ENCODE measurements at regions not wholly inside any gene's neighbourhood (a gene's known extent, or its start where the extent isn't known, plus 50 kb on each side); places are given as distances from the start of the nearest gene placed in this dataset.

DNA sequence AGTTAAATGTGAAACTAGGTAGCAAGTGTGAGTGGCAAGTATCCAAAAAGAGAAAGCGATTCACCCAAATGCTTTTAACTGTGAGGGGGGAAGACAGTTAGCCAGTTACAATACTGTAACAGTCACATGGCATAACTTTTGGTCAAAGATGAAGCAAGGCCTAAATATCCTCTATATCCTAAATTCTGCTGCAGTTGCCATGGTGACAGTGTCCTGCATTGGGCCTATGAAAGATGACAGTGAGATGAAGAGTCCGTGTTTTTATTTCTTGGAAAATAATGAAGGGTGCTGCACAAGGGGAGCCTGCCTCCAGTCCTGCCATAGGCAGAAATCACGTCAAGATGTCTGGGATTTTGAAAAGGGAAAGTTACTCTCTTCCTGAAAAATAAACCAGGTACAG lies 534.6 kb downstream of the NTRK2 start:
- intact Hi-C loops (cut with DNase I; ENCODE audit: low total_unique reads), result no loop called here
- Histone ChIP-seq H3K36me3 (no peaks in the 10 kb centered on the region), H3K27me3 (no peaks in the 10 kb centered on the region), H3K27ac (no peak overlapping the region), H3K4me1 (no peaks in the 10 kb centered on the region), H3K4me3 (no peak overlapping the region), H3K9me3 (no peaks in the 10 kb centered on the region)
- no peak for DNase-seq (ENCODE audit: low spot score in 2 of 2)
- TF ChIP-seq POLR2A (IDR thresholded peaks at IDR 0.05), result no peak

DNA sequence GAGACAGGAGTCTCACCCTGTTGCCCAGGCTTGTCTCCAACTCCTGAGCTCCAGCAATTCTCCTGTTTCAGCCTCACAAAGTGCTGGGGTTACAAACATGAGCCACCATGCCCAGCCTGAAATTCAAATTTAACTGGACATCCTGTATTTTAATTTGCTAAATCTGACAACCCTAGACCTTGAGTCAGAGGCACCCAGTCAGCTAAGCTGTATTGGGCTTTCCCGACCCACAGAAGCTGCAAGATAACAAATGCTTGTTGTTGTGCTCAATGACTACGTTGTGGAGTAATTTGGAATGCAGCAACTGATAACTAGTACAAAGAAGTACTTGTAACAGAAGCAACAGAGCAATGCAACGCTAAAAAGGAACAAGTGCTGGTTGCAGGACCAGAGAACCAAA lies 533.1 kb downstream of the NTRK2 start:
- H3K36me3 ChIP-seq, result no peaks in the 10 kb centered on the region
- H3K27ac ChIP-seq, result no peak overlapping the region
- intact Hi-C loops (cut with DNase I; ENCODE audit: low total_unique reads), result no loop called here
- H3K27me3 ChIP-seq, result no peaks in the 10 kb centered on the region
- H3K4me1 ChIP-seq, result no peaks in the 10 kb centered on the region
- H3K9me3 ChIP-seq, result no peaks in the 10 kb centered on the region
- TF ChIP-seq POLR2AphosphoS5 (IDR thresholded peaks at IDR 0.05) (no peak), POLR2A (IDR thresholded peaks at IDR 0.05) (no peak)
- TF ChIP-seq, protein P1, sequence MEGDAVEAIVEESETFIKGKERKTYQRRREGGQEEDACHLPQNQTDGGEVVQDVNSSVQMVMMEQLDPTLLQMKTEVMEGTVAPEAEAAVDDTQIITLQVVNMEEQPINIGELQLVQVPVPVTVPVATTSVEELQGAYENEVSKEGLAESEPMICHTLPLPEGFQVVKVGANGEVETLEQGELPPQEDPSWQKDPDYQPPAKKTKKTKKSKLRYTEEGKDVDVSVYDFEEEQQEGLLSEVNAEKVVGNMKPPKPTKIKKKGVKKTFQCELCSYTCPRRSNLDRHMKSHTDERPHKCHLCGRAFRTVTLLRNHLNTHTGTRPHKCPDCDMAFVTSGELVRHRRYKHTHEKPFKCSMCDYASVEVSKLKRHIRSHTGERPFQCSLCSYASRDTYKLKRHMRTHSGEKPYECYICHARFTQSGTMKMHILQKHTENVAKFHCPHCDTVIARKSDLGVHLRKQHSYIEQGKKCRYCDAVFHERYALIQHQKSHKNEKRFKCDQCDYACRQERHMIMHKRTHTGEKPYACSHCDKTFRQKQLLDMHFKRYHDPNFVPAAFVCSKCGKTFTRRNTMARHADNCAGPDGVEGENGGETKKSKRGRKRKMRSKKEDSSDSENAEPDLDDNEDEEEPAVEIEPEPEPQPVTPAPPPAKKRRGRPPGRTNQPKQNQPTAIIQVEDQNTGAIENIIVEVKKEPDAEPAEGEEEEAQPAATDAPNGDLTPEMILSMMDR (IDR thresholded peaks at IDR 0.05), result no peak
- no peak for DNase-seq (ENCODE audit: low spot score in 2 of 2)
- no peak overlapping the region for H3K4me3 ChIP-seq

DNA sequence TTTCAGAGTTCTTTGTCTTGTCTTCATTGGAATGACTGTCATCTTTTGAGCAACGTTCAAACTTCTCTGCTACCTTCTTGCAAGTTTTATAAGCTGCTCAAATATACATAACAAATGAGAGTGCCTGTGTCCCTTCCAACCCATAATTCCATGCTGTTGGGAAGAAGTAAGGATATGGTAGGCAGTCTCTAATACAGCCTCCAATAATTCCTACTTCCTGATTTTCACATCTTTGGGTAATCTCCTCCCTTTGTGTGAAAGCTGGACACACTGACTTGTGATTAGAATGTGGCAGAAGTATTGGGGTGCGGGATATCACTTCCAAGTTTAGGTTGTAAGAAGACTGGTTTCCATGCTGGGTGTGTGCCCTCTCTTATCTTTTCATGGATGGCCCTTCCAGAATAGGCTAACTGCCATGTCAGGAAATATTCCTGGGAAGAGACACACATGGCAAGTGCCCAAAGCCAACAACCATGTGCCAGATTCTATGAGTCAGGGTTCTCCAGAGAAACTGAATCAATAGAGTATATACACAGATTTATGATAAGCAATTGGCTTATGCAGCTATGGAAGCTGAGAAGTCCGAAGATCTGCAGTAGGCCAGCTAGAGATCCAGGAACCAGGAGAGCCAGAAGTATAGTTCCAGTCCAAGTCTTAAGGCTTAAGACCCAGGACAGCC lies 531.3 kb downstream of the NTRK2 start:
- peak; percentile 20 to 57 for DNase-seq (ENCODE audit: low spot score in 2 of 2)
- no peaks in the 10 kb centered on the region for H3K36me3 ChIP-seq
- no peaks in the 10 kb centered on the region for H3K4me1 ChIP-seq
- TF ChIP-seq POLR2AphosphoS5 (IDR thresholded peaks at IDR 0.05) (no peak), POLR2A (IDR thresholded peaks at IDR 0.05) (no peak)
- TF ChIP-seq, protein P1 (IDR thresholded peaks at IDR 0.05), result no peak
- H3K27ac ChIP-seq, result no peak overlapping the region
- intact Hi-C loops (cut with DNase I; ENCODE audit: low total_unique reads), result no loop called here
- H3K9me3 ChIP-seq, result no peaks in the 10 kb centered on the region
- H3K27me3 ChIP-seq, result no peaks in the 10 kb centered on the region
- no peak overlapping the region for H3K4me3 ChIP-seq

DNA sequence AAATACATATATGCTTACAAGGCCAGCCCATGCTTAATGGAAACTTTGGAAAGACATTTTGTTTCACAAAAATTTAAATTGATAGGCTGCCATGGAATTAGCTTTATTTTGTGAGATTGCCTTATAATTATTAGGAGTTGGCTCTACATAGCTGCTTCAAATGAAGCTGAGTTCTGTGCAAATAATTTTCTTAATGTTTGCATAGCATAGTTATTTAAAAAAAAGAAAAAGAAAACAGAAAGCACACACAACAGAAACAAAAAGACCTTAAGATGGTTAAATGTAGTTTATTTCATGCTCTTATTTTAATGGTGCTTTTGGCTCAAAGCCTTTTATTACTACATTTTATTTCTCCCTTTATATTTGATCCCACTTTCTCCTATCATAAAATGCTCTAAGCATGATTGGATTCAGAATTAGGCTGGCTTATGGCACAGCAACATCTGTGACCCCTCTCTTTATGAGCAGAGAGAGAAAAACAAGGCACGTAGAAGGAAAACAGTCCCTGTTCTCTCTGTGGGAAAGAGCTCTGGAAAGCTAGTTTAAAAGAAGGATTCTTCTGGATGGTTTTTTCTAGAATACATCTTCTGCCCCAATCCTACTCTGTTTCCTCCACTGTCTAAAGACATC lies 530.5 kb downstream of the NTRK2 start:
- no peaks in the 10 kb centered on the region for H3K4me1 ChIP-seq
- no peaks in the 10 kb centered on the region for H3K27me3 ChIP-seq
- H3K36me3 ChIP-seq, result no peaks in the 10 kb centered on the region
- H3K4me3 ChIP-seq, result no peak overlapping the region
- no peaks in the 10 kb centered on the region for H3K9me3 ChIP-seq
- no peak for DNase-seq (ENCODE audit: low spot score in 2 of 2)
- intact Hi-C loops (cut with DNase I; ENCODE audit: low total_unique reads), result no loop called here
- no peak overlapping the region for H3K27ac ChIP-seq
- TF ChIP-seq POLR2A (IDR thresholded peaks at IDR 0.05), result no peak

DNA sequence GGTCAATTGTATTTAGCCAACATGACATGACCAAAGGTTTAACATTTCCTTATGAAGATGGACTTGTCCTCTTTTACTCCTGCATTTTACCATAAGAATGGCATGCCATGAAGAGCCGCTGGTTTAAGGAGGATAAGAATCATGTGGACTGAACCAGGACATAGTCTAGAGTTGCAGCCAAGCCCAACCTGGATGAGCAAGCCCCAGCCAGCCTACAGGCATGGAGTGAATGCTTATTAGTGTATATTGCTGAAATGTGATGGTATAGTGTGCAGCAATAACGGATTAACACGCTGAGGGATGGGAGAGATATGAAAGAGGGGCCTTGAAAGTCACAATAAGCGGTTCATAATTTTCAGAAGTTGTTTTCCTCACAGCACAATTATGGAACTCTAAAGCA lies 523.2 kb downstream of the NTRK2 start:
- Histone ChIP-seq H3K27me3 (no peaks in the 10 kb centered on the region), H3K4me1 (no peaks in the 10 kb centered on the region), H3K9me3 (no peaks in the 10 kb centered on the region), H3K27ac (no peak overlapping the region), H3K4me3 (no peak overlapping the region), H3K36me3 (no peaks in the 10 kb centered on the region)
- no peak for DNase-seq (ENCODE audit: low spot score in 2 of 2)
- TF ChIP-seq POLR2AphosphoS5 (IDR thresholded peaks at IDR 0.05) (no peak), POLR2A (IDR thresholded peaks at IDR 0.05) (no peak)
- TF ChIP-seq, protein P1 (IDR thresholded peaks at IDR 0.05), result no peak
- intact Hi-C loops (cut with DNase I; ENCODE audit: low total_unique reads), result no loop called here

DNA sequence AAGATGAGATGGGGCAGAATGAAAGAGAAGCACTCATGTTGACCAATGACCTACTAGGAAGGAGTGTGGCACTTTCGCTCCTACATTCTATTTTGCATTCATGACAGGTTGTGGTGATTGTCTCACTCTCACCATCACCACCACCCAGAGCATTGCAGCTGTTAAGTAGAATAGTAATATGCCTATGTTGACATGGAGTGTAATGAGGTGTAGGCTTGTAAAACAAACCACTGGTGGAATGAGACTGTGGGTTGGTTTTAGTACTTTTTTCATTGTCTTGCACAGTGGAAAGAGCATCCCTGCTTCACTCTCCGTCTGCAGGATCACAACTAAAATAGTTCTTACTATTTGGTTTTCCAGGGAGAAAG lies 516.7 kb downstream of the NTRK2 start:
- no peak for DNase-seq (ENCODE audit: low spot score in 2 of 2)
- no peaks in the 10 kb centered on the region for H3K4me1 ChIP-seq
- no peak overlapping the region for H3K4me3 ChIP-seq
- H3K27ac ChIP-seq, result no peak overlapping the region
- intact Hi-C loops (cut with DNase I; ENCODE audit: low total_unique reads), result no loop called here
- H3K27me3 ChIP-seq, result no peaks in the 10 kb centered on the region
- H3K36me3 ChIP-seq, result no peaks in the 10 kb centered on the region
- TF ChIP-seq POLR2A (IDR thresholded peaks at IDR 0.05), result no peak
- no peak for TF ChIP-seq POLR2AphosphoS5 (IDR thresholded peaks at IDR 0.05)
- TF ChIP-seq, protein P1 (IDR thresholded peaks at IDR 0.05), result no peak
- no peaks in the 10 kb centered on the region for H3K9me3 ChIP-seq

Data from breast epithelium (tissue), 4 donors.